8988T (cell line): ENCODE measurements at regions not wholly inside any gene's neighbourhood (a gene's known extent, or its start where the extent isn't known, plus 50 kb on each side); places are given as distances from the start of the nearest gene placed in this dataset.

Source experiments
- DNase-seq: peaks from one replicate; pipeline ENCODE4 v3.0.0; 2011

DNA sequence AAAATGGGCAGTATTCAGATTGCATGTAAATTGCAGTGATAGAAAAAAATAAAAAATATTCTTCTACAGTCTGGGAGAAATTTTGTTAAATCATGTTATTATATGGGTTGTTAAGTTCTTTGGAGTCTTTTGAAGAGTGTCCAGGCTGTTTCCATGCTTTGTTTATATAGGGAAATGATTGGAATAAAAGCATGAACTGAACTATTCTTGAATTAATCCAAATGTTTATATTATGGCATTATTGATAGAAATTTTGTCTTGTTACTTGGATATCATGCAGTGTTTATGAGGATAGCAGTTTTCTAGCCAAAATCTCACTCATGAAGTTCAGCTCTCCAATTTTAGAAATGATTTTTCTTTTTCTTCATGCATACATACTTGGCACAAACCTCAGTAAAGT lies 108.2 kb upstream of the NAV3 start:
- DNase-seq: no peak

DNA sequence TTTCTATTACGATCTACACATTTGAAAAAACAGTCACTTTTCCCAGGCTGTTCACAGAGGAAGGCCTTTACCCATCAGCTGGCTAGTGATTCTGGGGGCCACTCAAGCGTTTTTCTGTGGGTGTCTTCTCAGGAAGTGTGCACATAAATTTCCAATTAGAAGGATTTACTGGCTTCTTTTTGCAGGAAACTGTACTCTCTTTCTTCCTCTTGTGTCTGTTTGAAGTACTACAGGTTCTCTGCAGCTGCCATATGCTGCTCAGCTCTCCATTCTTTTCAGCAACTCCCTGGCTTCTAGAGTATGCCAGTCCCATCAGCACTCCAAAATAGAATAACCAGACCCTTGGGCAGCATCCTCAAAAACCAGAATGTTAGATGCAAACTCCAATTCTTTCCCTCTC lies 110.4 kb upstream of the NAV3 start:
- DNase-seq: no peak

DNA sequence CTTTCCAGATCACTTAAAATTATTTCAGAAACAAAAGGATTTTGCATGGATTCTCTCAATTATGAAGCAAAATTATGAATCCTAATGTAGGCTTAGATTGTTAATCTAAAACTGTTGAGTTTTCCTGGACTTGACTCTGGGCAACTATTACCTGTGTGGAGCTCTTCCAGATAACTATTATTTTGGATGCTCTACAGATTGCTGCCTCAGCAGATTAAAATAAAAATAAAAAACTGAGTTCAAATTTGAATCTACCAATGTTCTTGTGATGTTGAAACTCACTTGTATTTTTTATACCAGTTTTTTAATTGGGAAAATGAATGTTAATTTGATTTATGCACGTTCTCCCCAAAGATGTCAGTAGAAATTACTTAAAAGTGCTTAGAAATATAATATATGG lies 120.5 kb upstream of the NAV3 start:
- no peak for DNase-seq

DNA sequence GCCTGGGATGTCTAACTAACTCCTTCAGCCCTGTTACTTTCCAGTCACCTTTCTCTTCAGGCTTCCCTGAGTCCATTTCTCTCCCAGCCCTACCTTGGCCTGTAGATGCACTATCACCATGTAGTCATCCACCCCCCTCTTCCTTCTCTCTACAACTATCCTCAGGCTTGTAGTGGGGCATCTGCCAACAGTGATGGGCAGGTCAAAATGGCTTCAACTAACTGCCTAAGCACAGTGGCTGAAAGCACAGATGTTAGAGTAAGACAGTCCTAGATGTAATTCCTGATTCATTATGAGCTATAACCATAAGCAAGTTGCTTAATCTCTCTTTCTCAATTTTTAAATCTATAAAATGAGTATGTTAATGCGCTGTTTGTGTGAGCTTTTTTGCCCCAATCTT lies 133.6 kb upstream of the NAV3 start:
- DNase-seq: no peak

DNA sequence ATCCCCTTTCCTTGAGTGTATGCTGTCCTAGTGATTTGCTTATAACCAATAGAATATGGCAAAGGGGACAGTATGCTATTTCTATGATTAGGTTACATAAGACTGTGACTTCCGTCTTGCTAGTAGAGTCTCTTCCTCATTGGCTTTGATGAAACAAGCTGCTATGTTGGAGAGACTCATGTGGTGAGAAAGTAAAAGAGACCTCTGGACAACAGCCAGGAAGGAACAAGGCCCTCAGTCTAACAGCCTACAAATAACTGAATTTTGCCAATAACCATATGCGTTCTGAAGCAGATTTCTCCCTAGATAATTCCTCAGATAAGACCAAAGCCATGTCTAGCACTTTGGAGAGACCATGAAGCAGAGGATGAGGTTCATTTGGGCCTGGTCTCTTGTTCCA lies 134.5 kb upstream of the NAV3 start:
- no peak for DNase-seq

DNA sequence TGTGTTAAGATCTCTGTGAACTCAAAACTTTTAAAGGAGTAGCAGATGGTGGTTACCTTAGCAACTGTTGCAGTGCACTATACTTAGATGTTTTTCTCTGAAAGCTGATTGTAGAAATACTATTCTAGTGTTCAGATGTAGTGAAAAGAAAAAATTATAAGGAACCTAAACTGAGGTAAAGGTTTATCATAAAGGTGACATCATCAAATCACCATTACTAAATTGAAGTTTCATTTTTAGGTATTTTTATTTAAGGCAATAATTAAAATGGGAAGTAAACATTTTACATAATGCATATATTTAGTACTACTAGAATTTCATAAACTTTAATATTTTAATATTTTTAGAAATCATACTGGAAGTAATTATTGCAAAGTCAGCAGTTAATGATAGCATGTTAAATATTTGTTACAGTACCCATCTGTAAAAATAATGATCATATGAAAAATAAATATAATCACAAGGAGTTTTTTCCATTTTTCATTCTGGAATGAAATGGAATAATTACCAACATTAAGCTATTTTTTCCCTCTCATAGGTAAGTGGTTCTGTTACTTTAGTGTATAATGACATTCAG lies 141.1 kb upstream of the NAV3 start:
- no peak for DNase-seq

DNA sequence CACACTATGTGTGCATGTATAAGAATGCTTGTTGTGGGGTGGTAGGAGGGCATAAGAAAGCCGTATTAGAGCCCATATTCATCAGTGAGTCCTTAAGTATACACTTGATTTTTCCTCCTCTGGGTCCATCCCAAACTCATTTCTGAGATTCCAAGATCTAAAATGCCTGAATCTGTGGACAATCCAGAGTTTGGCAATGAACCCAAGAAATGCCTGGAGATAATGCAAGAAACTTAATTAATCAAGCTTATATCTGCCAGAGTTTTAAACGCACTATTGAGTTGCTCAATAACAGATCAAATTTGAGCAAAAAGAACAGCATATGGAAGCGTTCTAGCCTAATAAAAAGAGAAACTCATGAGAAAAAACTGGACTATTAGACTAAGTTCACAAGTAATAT lies 143.4 kb upstream of the NAV3 start:
- DNase-seq: no peak

DNA sequence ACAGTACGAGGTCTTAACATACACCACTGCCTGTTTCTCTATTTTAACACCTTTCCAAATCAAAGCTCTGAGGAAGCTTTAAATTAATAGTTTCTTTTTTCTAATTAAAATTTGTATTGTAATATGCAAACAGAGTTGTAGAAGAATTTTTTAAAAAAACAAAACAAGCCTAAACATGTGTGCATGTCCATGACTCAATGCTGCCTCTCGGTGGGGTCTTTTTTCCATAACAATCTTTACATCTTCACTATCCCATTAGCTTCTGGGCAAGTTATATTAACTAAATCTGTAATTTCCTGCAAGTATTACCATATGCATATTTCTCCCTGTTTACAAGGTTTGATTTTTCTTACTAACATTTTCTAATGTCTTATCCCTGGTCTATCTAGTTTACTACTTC lies 143.9 kb upstream of the NAV3 start:
- DNase-seq: no peak

DNA sequence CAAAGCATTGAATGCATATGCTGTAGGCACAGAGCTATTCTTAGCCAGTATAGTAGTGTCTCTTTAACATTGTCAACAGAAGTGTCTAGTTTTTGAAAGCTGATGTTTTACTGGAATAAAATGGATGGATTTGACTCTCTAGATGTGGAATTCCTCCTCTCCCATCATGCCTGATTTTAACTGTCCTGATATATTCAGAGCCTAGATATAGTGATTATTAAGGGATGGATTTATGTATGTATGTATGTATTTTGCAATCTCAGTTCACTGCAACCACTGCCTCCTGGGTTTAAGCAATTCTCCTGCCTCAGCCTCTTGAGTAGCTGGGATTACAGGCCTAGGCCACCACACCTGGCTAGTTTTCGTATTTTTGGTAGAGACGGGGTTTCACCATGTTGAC lies 144.8 kb upstream of the NAV3 start:
- no peak for DNase-seq

DNA sequence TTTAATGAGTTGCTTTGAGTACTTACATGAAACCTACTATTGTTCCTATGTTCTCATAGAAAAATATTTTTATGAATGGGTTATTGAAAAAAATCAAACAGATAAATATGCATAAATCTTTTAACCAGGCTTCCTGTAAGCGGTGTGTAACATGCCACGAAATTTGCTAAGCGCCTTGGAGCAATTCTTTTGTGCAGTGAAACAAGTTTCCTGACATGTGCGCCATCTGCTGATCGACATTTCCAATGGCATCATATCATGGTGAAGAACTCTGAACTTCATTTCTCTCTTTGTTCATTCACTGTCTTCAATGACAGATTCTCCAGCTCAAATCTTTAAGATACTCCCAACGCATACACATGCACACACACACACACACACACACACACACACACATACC lies 145.6 kb upstream of the NAV3 start:
- DNase-seq: no peak

DNA sequence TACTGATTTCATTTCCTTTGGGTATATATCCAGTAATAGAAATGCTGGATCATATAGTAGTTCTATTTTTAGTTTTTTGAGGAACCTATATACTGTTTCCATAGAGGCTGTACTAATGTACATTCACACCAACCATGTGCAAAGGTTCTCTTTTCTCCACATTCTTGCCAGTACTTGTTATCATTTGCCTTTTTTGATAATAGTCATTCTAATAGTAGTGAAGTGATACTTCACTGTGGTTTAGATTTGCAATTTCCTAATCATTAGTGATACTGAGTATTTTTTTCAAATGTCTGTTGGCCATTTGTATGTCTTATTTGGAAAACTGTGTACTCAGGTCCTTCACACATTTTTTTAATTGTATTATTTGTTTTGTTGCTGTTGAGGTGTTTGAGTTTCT lies 148.2 kb upstream of the NAV3 start:
- DNase-seq: no peak

DNA sequence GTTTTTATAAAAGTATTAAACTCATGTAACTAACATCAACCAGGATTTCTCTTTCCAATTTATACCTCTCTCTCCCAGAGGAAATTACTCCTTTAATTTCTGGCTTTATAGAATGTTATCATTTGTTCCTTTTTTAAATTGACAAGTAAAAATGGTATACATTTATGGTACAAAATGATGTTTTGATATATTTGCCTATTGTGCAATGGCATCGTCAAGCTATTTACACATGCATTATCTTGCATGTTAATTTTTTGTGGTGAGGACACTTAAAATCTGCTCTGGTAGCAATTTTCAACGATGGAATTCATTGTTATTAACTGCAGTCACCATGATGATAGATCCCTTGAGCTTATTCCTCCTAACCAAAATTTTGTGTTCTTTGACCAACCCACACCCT lies 149.0 kb upstream of the NAV3 start:
- no peak for DNase-seq

DNA sequence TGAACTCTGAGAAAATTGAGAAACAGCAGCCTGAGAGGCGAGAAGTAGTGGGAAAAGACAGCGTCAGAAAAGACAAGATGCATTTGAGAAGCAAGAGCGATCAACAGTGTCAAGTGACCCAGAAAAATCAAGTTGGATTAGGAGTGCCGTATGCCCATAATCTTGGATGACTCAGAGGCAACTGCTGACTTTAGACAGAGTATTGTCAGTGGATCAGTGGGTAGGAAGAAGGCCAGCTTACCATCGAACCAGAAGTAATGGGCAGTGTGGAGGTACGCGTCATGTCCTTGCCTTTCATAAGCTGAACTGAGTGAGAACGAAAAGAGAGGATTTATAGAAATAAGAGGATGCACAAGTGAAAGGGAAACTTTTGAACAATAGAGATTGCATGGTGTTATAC lies 151.0 kb upstream of the NAV3 start:
- DNase-seq: no peak

DNA sequence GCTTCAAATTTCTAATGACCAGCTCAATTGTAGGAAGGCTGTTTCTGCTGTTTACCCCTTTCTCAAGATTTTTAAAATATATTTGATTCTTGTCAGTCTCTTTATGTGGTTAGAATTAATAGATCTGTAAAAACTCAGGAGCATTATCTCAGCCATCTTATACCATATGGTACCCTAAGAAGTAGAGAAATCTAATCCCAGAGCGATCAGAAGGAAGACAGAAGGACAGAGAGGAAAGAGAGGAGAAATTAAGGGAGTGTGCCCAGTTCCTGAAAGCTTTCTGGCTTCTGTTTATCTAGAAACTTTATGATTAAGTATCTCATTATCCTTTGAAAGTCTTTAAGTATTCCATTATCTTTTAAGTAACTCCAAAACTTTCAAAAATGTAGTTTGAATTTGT lies 152.1 kb upstream of the NAV3 start:
- DNase-seq: no peak

DNA sequence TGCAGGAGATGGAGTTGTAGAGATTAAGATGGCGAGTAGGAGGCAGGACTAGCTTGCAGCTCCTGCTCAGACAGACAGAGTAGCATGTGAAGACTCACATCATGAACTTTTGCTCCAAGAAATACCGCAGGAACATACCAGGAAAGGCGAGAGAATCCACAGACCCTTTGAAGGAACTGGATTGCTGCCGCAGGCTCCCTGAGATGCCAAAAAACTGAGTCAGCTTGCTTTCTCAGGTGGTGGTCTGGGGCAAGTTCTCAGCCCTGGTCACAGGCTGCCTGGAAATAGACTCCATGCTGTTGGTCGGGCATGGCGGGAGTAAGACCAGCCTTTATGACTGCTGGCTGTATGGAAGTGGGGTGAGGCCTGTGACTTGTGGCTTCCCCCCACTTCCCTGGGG lies 163.6 kb upstream of the NAV3 start:
- no peak for DNase-seq

DNA sequence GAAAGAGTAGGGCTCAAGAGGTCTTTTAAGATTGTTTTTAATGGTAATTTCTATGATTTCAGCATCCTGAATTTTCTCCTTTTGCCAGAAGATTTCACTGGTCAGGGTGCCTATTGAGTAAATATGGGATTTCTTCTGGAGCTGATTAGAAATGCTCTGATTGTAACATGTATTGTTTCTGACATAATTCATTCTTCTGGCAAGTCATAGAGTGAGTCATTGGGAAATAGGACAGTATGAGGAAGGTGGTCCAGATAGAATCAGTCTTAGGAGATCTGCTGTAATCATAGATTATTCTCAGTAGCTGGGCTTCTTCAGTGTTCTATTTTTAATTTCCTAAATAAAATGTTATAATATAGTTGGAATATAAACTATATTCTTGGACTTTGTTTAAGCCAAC lies 182.0 kb upstream of the NAV3 start:
- no peak for DNase-seq

DNA sequence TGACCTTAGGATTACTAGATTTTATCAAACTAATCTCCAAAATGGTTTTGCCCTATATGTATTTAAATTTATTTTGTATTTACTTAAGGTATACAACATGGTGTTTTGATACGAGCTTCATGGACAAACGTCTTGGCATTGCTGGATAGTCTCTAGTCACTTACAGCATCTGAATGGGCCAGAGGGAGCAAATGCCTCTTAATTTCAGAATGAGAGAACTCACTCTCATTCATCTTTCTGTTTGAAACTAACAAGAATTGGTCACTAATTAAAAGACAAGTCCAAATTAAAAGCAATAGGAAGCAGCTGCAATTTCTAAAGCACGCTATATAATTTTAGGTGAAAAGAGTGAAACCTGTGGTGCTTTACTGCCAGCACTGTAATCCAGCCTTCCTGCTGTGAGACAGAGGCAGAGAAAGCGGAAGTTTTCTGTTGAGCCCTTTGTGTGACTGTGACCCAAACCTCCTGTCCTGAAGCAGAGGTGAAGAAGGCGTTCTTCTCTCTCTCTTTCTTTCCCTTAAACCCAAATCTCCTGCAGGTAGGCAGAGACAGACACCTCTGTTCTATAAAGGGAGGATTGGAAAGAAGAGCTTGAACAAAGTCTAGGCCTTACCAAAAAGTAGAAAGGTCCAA lies 184.6 kb upstream of the NAV3 start:
- DNase-seq: no peak

DNA sequence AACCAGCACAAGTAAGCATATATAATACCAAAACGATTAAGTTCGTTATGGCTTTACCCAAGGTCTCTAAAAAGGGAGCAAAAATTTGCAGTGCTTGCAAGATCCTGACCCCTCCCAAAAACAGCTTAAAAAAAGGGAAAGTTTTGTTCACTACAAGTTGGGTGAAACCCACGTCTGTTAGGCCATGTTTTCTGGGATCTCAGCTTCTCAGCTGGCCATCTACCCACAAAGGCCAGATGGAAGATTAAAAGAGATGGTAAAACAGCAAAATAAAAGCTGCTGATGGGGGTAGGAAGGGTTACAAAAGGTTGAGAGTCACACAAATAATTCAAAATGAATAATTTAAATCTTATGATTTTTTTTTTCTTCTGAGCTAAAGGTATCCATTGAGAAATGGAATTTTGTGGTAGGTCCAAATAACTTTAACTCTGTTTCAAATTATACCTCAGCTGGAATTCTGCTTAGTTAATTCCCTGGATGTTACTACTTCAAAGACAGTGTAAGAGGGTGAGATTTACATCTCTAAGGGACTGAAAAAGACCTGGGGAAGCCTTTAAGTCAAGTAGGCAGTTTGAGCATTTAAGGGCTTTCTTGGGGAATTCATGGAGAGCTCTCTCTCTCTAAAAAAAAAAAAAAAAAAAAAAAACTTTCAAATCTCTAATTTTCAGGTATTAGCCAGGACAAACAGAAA lies 185.6 kb upstream of the NAV3 start:
- no peak for DNase-seq

DNA sequence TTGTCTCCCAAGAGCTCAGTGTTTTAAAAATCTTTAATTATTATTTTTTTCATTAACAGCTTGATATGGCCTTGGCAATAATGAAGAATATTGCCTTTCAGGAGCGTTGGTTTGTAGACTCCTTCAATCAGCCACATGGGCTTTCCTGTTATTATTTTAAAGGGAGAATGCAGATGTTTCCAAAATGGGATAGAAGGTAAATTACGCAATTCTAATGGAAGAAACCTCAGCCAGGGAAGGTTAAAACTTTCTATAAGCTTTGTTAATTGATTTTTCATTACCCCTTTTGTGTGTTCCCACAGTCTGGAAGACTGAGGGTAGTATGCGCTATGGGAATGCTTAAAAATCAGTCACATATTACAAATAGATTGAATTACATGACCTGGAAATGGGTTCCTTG lies 188.4 kb upstream of the NAV3 start:
- no peak for DNase-seq

DNA sequence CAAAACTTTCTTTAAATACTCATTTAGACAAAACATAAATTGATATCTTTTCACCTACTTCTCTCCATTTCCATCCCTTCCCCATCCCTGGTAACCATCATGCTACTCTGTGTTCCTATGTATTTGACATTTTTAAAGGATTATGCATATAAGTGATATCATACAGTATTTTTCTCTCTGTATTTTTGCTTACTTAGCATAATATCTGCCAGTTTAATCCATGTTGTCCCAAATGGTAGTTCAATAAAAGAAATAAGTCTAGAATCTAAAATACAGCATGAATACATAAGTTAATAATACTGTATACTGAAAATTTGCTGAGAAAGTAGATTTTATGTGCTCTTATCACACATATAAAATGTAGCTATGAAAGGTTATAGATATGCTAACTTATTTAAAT lies 190.3 kb upstream of the NAV3 start:
- no peak for DNase-seq

DNA sequence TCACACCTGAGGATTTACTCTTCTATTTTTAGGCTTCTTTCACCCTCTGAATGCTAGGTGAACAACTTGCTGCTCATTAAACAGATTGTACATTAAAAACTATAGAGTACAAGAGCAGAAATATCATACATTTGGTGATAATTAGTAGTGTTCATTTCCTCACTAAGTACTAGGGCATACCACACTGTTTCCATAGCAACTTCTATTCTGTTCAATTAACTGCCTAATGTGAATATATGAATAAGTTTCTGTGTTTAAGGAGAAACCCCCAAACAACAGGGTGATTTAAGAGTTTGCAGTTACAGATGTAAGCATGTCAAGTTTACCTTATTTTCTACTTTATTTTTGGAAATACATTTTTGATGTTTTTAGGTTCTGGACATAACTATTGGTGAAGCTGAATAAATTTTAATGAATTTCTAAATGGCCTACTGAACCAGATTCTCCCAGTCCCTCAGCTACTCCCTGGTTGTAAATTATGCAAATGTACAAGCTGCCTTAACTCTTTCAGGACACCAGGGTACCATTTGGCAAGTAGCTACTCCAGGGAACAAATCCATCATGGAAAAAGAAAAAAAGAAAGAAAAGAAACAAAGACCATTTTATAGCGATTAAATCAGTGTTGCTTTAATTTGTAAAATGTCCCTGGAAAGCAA lies 199.8 kb upstream of the NAV3 start:
- DNase-seq: no peak

DNA sequence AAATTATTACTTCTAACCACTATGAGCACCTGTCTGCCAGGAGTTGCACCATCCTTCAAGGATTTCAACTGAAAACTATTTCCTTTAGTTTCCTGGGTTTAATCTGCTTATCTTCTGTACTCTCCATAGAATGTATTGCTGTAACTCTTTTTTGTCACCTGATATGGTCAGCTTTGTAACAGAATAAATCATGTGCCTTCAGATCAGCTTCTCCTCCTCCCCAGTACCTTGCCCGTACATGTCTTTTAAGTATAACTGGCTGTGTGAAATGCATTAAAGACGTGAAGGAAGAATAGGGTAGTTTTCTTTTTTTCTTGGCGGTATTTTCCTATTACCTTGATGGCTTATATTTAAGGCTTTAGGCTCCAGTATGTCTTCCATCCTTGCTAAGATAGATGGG lies 200.3 kb upstream of the NAV3 start:
- DNase-seq: no peak

DNA sequence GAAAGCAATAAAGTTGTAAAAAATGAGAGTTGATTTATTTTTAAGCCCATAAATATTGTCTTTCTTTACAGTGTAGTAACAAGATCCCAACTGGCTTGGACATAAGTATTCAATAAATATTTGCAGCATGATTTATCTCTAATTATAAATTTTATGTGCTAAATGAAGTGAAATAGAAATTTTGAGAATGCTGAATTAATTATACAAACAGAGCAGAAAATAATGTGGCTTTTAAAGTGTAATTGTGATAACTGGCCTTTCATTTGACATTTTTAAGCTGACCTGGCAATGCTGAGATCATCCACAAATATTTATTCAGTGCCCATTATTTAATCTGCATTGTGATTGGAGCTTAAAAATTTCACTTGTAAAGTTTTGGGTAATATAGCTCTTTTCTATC lies 201.6 kb upstream of the NAV3 start:
- DNase-seq: no peak

DNA sequence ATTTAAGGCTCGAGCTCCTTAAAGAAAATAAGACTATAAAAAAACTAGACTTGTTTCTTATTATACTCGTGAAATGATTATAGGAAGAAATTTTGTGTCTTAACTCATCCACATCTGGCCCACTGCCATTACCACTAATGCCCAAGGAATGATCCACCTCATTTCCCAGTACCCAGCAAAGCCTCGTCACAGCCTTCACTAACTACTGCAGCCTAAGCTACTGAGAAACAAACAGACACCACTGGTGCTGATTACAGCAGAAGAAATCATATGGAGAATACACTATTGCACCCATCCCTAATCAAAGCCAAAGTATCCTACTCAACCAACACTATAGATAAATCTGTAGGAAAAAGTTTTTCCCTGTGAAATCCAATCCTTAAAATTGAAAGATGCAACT lies 205.3 kb upstream of the NAV3 start:
- DNase-seq: no peak

DNA sequence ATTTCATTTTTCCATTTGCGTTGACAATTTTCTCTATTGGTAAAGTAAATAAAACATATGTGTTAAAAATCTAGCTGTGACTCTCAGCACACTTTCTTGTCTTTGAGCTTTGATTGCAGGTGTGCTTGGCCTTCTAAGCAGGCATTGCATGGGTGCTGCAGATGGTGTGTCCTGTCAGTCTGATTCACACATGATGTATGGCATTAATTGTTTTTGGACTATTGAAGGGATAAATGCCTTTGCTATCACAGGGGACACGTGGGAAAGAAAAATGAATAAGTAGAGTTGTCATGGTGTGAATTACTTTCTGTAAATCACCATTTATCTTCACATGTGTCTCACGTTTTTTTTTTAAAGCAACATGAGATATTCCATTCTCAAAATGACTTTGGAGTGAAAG lies 211.3 kb upstream of the NAV3 start:
- no peak for DNase-seq
